Coronary artery (tissue), 2 donors: ENCODE measurements at regions not wholly inside any gene's neighbourhood (a gene's known extent, or its start where the extent isn't known, plus 50 kb on each side); places are given as distances from the start of the nearest gene placed in this dataset.

ENCODE experiments used
- DNase-seq: peaks from one replicate; pipeline ENCODE4 v3.0.0-alpha.2; 2017; ENCODE audit warnings: low spot score
- H3K27ac ChIP-seq, 2 donors: fragments of 200-600 bp; sonication (generic); one replicate each; pipeline ENCODE4 v1.5.1; 2016 to 2019
- H3K4me3 ChIP-seq: fragments of 200-600 bp; sonication (generic); 2 replicates; pipeline ENCODE4 v1.5.1; 2016; ENCODE audit warnings: mild to moderate bottlenecking, moderate library complexity
- CTCF ChIP-seq: fragments of 200-600 bp; sonication (generic); IDR thresholded peaks from one replicate; pipeline ENCODE4 v1.5.1; 2019; ENCODE audit warnings: antibody characterized with exemption

- H3K27ac ChIP-seq, result no peak overlapping the region
- H3K4me3 ChIP-seq, result no peak overlapping the region
- DNase-seq, result no peak
- TF ChIP-seq CTCF, result no peak
Measured at GRCh38 chr5:29077451-29077850, 2039.1 kb upstream of the CDH9 start.

GRCh38 chr5:29069104-29069402 is 2030.7 kb upstream of the CDH9 start:
- TF ChIP-seq CTCF, result no peak
- Histone ChIP-seq H3K4me3 (no peak overlapping the region), H3K27ac (no peak overlapping the region)
- no peak for DNase-seq

GRCh38 chr5:29061381-29061780 is 2023.0 kb upstream of the CDH9 start:
- TF ChIP-seq CTCF, result no peak
- H3K4me3 ChIP-seq, result no peak overlapping the region
- no peak overlapping the region for H3K27ac ChIP-seq
- DNase-seq, result no peak

- no peak overlapping the region for H3K27ac ChIP-seq
- DNase-seq, result no peak
- TF ChIP-seq CTCF, result no peak
- no peak overlapping the region for H3K4me3 ChIP-seq
Measured at GRCh38 chr5:29054694-29055093, 2016.3 kb upstream of the CDH9 start.

- no peak for DNase-seq
- Histone ChIP-seq H3K4me3 (no peak overlapping the region), H3K27ac (no peak overlapping the region)
- no peak for TF ChIP-seq CTCF
Measured at GRCh38 chr5:29054282-29054681, 2015.9 kb upstream of the CDH9 start.

GRCh38 chr5:29051509-29051908 is 2013.1 kb upstream of the CDH9 start:
- no peak for DNase-seq
- TF ChIP-seq CTCF, result no peak
- no peak overlapping the region for H3K4me3 ChIP-seq
- no peak overlapping the region for H3K27ac ChIP-seq

GRCh38 chr5:29042152-29042551 is 2003.8 kb upstream of the CDH9 start:
- Histone ChIP-seq H3K27ac (no peak overlapping the region), H3K4me3 (no peak overlapping the region)
- DNase-seq, result no peak
- TF ChIP-seq CTCF, result no peak
